Gastroesophageal sphincter (tissue), 3 donors: ENCODE measurements at regions not wholly inside any gene's neighbourhood (a gene's known extent, or its start where the extent isn't known, plus 50 kb on each side); places are given as distances from the start of the nearest gene placed in this dataset.

Source experiments
- CTCF ChIP-seq, 4 experiments: fragments of 200-600 bp in 2 of 4; fragments of 450-650 bp in 2 of 4; sonication (generic) in 1 of 4; IDR thresholded peaks; one replicate each; pipeline ENCODE4 v1.5.1; 2017 to 2019; ENCODE audit warnings: antibody characterized with exemption in 4 of 4, mild to moderate bottlenecking in 2 of 4, moderate library complexity in 2 of 4
- POLR2A ChIP-seq, 2 donors: fragments of 450-650 bp; IDR thresholded peaks; one replicate each; pipeline ENCODE4 v1.6.1; 2017; ENCODE audit warnings: antibody characterized with exemption in 2 of 2, mild to moderate bottlenecking in 2 of 2, moderate library complexity in 1 of 2

GRCh38 chr11:92764128-92764527 is 205.3 kb upstream of the MTNR1B start:
- TF ChIP-seq CTCF (IDR thresholded peaks at IDR 0.05) (no peak), POLR2A (IDR thresholded peaks at IDR 0.05) (no peak)
